Endodermal cell (in vitro differentiated cells): ENCODE measurements at regions not wholly inside any gene's neighbourhood (a gene's known extent, or its start where the extent isn't known, plus 50 kb on each side); places are given as distances from the start of the nearest gene placed in this dataset.

ENCODE experiments used
- DNase-seq: peaks from one replicate; pipeline ENCODE4 v3.0.0-alpha.2; 2017
- H3K27ac ChIP-seq: 2 replicates; pipeline ENCODE4 v1.5.1; 2013; ENCODE audit warnings: mild to moderate bottlenecking, low read depth, low read length, moderate library complexity
- H3K27me3 ChIP-seq: 2 replicates; pipeline ENCODE4 v1.6.1; 2013; ENCODE audit warnings: mild to moderate bottlenecking, low read length, moderate library complexity; ENCODE audit not compliant: insufficient read depth, control insufficient read depth, poor library complexity, severe bottlenecking
- H3K36me3 ChIP-seq: 2 replicates; pipeline ENCODE4 v1.7.0; 2013; ENCODE audit warnings: mild to moderate bottlenecking, low read length, moderate library complexity; ENCODE audit not compliant: control insufficient read depth, insufficient read depth
- H3K4me1 ChIP-seq: one replicate; pipeline ENCODE4 v1.7.0; 2013; ENCODE audit warnings: low read length; ENCODE audit not compliant: control insufficient read depth, insufficient read depth
- H3K4me3 ChIP-seq: 2 replicates; pipeline ENCODE4 v1.5.1; 2013; ENCODE audit warnings: mild to moderate bottlenecking, low read length, moderate library complexity
- H3K9ac ChIP-seq: 2 replicates; pipeline ENCODE4 v1.6.1; 2013; ENCODE audit warnings: mild to moderate bottlenecking, low read length, moderate library complexity; ENCODE audit not compliant: poor library complexity, severe bottlenecking; ENCODE audit errors: extremely low read depth
- H3K9me3 ChIP-seq: 2 replicates; pipeline ENCODE4 v1.6.1; 2013; ENCODE audit warnings: mild to moderate bottlenecking, low read length, moderate library complexity; ENCODE audit not compliant: control insufficient read depth
- H3K27ac Mint-ChIP-seq: 2 replicates; pipeline ENCODE4 v1.8.0; 2020; ENCODE audit warnings: mixed read lengths
- H3K27me3 Mint-ChIP-seq: 2 replicates; pipeline ENCODE4 v1.8.0; 2021; ENCODE audit warnings: mild to moderate bottlenecking, mixed read lengths; ENCODE audit not compliant: insufficient read depth
- H3K36me3 Mint-ChIP-seq: 2 replicates; pipeline ENCODE4 v1.8.0; 2020; ENCODE audit warnings: low read depth, mixed read lengths
- H3K4me1 Mint-ChIP-seq: 2 replicates; pipeline ENCODE4 v1.8.0; 2020; ENCODE audit warnings: mixed read lengths
- H3K4me3 Mint-ChIP-seq: 2 replicates; pipeline ENCODE4 v1.8.0; 2020; ENCODE audit warnings: mild to moderate bottlenecking, moderate library complexity, mixed read lengths
- H3K9me3 Mint-ChIP-seq: 2 replicates; pipeline ENCODE4 v1.8.0; 2020; ENCODE audit warnings: mild to moderate bottlenecking, mixed read lengths
- WGBS, 2 experiments: methylation state at CpG; one replicate each; pipeline versions ENCODE4 v1.1.5 to v1.1.7; 2013; ENCODE audit warnings: missing lambda C conversion rate in 2 of 2, mixed read lengths in 1 of 2; ENCODE audit not compliant: insufficient coverage in 1 of 2, insufficient read length in 1 of 2; 5-methylcytosine and 5-hydroxymethylcytosine counted together
- TF ChIP-seq, protein P1 (sequence below): fragments of 200-600 bp; sonication (generic); conservative IDR thresholded peaks from 2 replicates; pipeline ENCODE4 v1.5.0; 2021; ENCODE audit warnings: antibody characterized with exemption, mild to moderate bottlenecking

- Histone ChIP-seq H3K9me3 (no peaks in the 10 kb centered on the region), H3K9ac (no peak overlapping the region), H3K27ac (no peak overlapping the region), H3K36me3 (no peaks in the 10 kb centered on the region), H3K27me3 (no peaks in the 10 kb centered on the region), H3K4me3 (no peak overlapping the region), H3K4me1 (no peaks in the 10 kb centered on the region)
- no peaks in the 10 kb centered on the region for H3K9me3 Mint-ChIP-seq
- no peak overlapping the region for H3K27ac Mint-ChIP-seq
- no peak overlapping the region for H3K4me3 Mint-ChIP-seq
- no peaks in the 10 kb centered on the region for H3K36me3 Mint-ChIP-seq
- no peaks in the 10 kb centered on the region for H3K27me3 Mint-ChIP-seq
- TF ChIP-seq, protein P1, sequence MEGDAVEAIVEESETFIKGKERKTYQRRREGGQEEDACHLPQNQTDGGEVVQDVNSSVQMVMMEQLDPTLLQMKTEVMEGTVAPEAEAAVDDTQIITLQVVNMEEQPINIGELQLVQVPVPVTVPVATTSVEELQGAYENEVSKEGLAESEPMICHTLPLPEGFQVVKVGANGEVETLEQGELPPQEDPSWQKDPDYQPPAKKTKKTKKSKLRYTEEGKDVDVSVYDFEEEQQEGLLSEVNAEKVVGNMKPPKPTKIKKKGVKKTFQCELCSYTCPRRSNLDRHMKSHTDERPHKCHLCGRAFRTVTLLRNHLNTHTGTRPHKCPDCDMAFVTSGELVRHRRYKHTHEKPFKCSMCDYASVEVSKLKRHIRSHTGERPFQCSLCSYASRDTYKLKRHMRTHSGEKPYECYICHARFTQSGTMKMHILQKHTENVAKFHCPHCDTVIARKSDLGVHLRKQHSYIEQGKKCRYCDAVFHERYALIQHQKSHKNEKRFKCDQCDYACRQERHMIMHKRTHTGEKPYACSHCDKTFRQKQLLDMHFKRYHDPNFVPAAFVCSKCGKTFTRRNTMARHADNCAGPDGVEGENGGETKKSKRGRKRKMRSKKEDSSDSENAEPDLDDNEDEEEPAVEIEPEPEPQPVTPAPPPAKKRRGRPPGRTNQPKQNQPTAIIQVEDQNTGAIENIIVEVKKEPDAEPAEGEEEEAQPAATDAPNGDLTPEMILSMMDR, result no peak
- WGBS, 2 experiments, result 89 to 100% methylated on average over 2 to 6 of the region's 6 CpGs
- H3K4me1 Mint-ChIP-seq, result peaks cover 5% of the 10 kb centered on the region
- DNase-seq, result peak; percentile 51
Measured at GRCh38 chr11:10625281-10625981, 57.0 kb upstream of the LYVE1 start.

DNA sequence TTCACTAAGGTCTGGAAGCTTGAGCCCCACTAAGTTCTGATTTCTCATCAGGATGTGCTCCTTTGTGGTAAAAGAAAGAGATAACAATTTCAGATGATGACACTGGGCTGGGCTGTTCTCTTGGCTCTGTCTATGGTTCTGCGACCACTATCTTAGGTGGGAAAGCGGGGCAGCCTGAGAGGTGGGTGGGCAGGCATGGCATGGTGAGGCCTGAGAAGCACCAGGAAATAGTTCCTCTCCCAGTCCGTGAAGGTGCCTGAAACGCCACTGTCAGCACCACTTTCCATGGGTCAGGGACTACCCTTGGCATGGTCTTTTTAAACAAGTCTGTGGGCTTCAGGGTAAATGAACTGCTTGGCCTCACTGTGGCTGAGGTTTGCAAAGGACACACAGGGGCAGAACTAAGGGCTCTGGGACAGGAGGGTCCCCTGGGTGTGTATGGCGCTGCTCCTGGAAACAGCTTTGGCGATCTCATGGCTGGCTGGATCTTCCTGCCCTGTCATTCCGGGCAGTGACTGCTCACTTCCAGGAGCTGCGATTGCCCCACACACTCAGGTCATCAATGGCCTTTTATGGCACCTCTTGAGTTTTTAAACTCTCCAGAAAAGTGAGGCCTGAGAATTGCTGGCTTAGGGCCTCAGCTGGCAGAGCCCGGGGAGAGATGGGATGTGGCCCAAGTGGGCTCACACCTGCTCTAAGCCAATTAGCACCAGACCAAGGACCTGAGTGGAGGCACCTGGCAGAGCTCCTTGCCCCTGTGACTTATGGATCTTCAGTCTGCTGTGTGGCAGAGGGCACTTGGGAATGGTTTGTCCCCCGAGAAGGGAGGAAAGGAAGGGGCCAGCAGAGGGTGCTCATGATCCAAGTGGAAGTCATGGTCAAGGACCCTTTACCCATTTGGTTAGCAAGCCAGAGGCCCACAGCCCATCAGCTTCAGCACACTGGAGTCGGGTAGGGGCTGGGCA lies 55.6 kb upstream of the LYVE1 start:
- Mint-ChIP-seq H3K27ac (no peak overlapping the region), H3K36me3 (no peaks in the 10 kb centered on the region), H3K9me3 (no peaks in the 10 kb centered on the region), H3K4me3 (no peak overlapping the region), H3K27me3 (no peaks in the 10 kb centered on the region), H3K4me1 (peaks cover 5% of the 10 kb centered on the region)
- DNase-seq, result peak; percentile 91
- Histone ChIP-seq H3K27me3 (no peaks in the 10 kb centered on the region), H3K4me1 (no peaks in the 10 kb centered on the region), H3K9ac (no peak overlapping the region), H3K36me3 (no peaks in the 10 kb centered on the region), H3K4me3 (no peak overlapping the region), H3K9me3 (no peaks in the 10 kb centered on the region), H3K27ac (no peak overlapping the region)
- WGBS, 2 experiments, result 91 to 94% methylated on average over 7 to 11 of the region's 11 CpGs
- TF ChIP-seq, protein P1, result peak; percentile 79

DNA sequence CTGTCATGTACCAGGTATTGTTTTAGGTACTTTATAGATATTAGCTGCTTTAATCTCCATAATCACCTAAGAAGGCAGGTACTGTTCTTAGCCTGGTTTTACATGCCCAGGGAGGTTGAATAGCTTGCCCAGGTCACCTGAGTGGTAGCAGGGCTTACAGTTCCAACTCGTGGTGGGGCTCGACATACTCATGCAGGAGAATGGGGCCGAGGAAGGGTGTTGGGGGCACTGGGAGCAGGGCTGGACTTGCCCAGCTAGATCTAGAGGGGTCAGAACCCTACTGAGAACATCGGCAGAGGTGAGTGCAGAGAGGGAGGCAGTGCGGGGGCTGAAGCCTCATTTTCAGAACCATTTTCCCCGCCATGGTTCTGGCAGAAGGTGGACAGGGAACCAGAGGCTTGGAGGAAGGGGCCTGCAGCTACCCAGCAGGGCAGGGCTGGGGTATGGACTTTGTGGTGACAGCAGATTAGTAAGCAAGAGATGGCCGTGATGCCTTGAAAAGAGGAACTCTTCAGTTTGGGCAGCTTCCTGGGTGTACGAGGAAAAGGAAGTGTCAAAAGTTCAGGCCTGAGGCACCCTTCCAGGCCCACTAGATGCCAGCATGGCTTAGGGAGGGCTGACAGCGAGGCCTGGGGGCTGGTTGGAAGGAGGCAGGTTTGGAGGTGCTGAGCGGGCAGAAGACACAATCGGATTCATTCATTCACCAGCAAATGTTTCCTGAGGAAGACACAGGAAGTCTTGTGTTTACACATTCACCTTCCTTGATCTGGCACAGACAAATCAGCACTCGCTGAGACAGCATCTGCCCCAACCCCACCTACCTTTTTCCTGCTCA lies 54.7 kb upstream of the LYVE1 start:
- H3K27ac Mint-ChIP-seq, result no peak overlapping the region
- H3K4me3 ChIP-seq, result no peak overlapping the region
- H3K4me1 Mint-ChIP-seq, result peaks cover 5% of the 10 kb centered on the region
- H3K4me3 Mint-ChIP-seq, result no peak overlapping the region
- H3K9me3 ChIP-seq, result no peaks in the 10 kb centered on the region
- no peaks in the 10 kb centered on the region for H3K36me3 Mint-ChIP-seq
- no peaks in the 10 kb centered on the region for H3K27me3 ChIP-seq
- WGBS, 2 experiments, result 92 to 96% methylated on average over 4 to 12 of the region's 12 CpGs
- no peak overlapping the region for H3K9ac ChIP-seq
- TF ChIP-seq, protein P1, result no peak
- no peaks in the 10 kb centered on the region for H3K27me3 Mint-ChIP-seq
- no peaks in the 10 kb centered on the region for H3K9me3 Mint-ChIP-seq
- DNase-seq, result peak; percentile 35
- H3K4me1 ChIP-seq, result no peaks in the 10 kb centered on the region
- H3K36me3 ChIP-seq, result no peaks in the 10 kb centered on the region
- H3K27ac ChIP-seq, result no peak overlapping the region
